Neutrophil (primary cell): ENCODE measurements at regions not wholly inside any gene's neighbourhood (a gene's known extent, or its start where the extent isn't known, plus 50 kb on each side); places are given as distances from the start of the nearest gene placed in this dataset.

Experiments
- H3K27ac ChIP-seq: fragments of 200-600 bp; sonication (generic); 2 replicates; pipeline ENCODE4 v1.5.1; 2016; ENCODE audit warnings: mild to moderate bottlenecking, moderate library complexity
- H3K27me3 ChIP-seq: fragments of 200-600 bp; sonication (generic); 2 replicates; pipeline ENCODE4 v1.6.0; 2016; ENCODE audit warnings: mild to moderate bottlenecking
- H3K36me3 ChIP-seq: fragments of 200-600 bp; sonication (generic); 2 replicates; pipeline ENCODE4 v1.5.1; 2017
- H3K4me1 ChIP-seq, 2 experiments: fragments of 200-600 bp in 1 of 2; sonication (generic) in 1 of 2; 1 replicate in 1 of 2; 2 replicates in 1 of 2; pipeline versions ENCODE4 v1.5.1 to v1.6.1; 2013 to 2016; ENCODE audit warnings: low read depth in 1 of 2, low read length in 1 of 2, mild to moderate bottlenecking in 1 of 2, moderate library complexity in 1 of 2; ENCODE audit not compliant: control insufficient read depth in 1 of 2, insufficient read depth in 1 of 2
- H3K4me3 ChIP-seq, 2 experiments: fragments of 200-600 bp in 1 of 2; sonication (generic) in 1 of 2; 1 replicate in 1 of 2; 2 replicates in 1 of 2; pipeline ENCODE4 v1.5.1; 2013 to 2016; ENCODE audit warnings: low read depth in 1 of 2, low read length in 1 of 2, mild to moderate bottlenecking in 1 of 2, moderate library complexity in 1 of 2
- H3K9me3 ChIP-seq: fragments of 200-600 bp; sonication (generic); 2 replicates; pipeline ENCODE4 v1.5.1; 2016
- CTCF ChIP-seq: fragments of 200-600 bp; sonication (generic); IDR thresholded peaks from 2 replicates; pipeline ENCODE4 v1.5.1; 2016; ENCODE audit warnings: antibody characterized with exemption

- Histone ChIP-seq H3K4me3 (no peak overlapping the region), H3K36me3 (no peaks in the 10 kb centered on the region), H3K27me3 (no peaks in the 10 kb centered on the region), H3K4me1 (no peaks in the 10 kb centered on the region), H3K27ac (no peak overlapping the region), H3K9me3 (no peaks in the 10 kb centered on the region)
- TF ChIP-seq CTCF, result no peak
These were observed 339.4 kb downstream of the CMPK2 start for GRCh38 chr2:6526093-6526824.

GRCh38 chr2:6531304-6531703 is 334.4 kb downstream of the CMPK2 start:
- no peak for TF ChIP-seq CTCF
- no peaks in the 10 kb centered on the region for H3K4me1 ChIP-seq
- H3K27ac ChIP-seq, result no peak overlapping the region
- peaks cover 6% of the 10 kb centered on the region for H3K27me3 ChIP-seq
- no peaks in the 10 kb centered on the region for H3K9me3 ChIP-seq
- no peaks in the 10 kb centered on the region for H3K36me3 ChIP-seq
- no peak overlapping the region for H3K4me3 ChIP-seq

GRCh38 chr2:6535572-6535971 is 330.1 kb downstream of the CMPK2 start:
- H3K27ac ChIP-seq, result no peak overlapping the region
- no peak for TF ChIP-seq CTCF
- no peak overlapping the region for H3K4me3 ChIP-seq
- no peaks in the 10 kb centered on the region for H3K4me1 ChIP-seq
- H3K9me3 ChIP-seq, result no peaks in the 10 kb centered on the region
- peaks cover 6% of the 10 kb centered on the region for H3K27me3 ChIP-seq
- no peaks in the 10 kb centered on the region for H3K36me3 ChIP-seq

GRCh38 chr2:6538607-6539006 is 327.1 kb downstream of the CMPK2 start:
- no peak overlapping the region for H3K27ac ChIP-seq
- H3K27me3 ChIP-seq, result peaks cover 6% of the 10 kb centered on the region
- no peaks in the 10 kb centered on the region for H3K36me3 ChIP-seq
- no peaks in the 10 kb centered on the region for H3K4me1 ChIP-seq
- no peak overlapping the region for H3K4me3 ChIP-seq
- TF ChIP-seq CTCF, result no peak
- H3K9me3 ChIP-seq, result no peaks in the 10 kb centered on the region

GRCh38 chr2:6545336-6545735 is 320.4 kb downstream of the CMPK2 start:
- Histone ChIP-seq H3K27ac (no peak overlapping the region), H3K36me3 (no peaks in the 10 kb centered on the region), H3K4me3 (no peak overlapping the region), H3K9me3 (no peaks in the 10 kb centered on the region), H3K27me3 (no peaks in the 10 kb centered on the region), H3K4me1 (no peaks in the 10 kb centered on the region)
- TF ChIP-seq CTCF, result no peak

GRCh38 chr2:6545795-6546194 is 319.9 kb downstream of the CMPK2 start:
- no peaks in the 10 kb centered on the region for H3K4me1 ChIP-seq
- H3K9me3 ChIP-seq, result no peaks in the 10 kb centered on the region
- H3K4me3 ChIP-seq, result no peak overlapping the region
- no peaks in the 10 kb centered on the region for H3K27me3 ChIP-seq
- H3K27ac ChIP-seq, result no peak overlapping the region
- H3K36me3 ChIP-seq, result no peaks in the 10 kb centered on the region
- no peak for TF ChIP-seq CTCF
